HuH-7.5 (cell line): ENCODE measurements at regions not wholly inside any gene's neighbourhood (a gene's known extent, or its start where the extent isn't known, plus 50 kb on each side); places are given as distances from the start of the nearest gene placed in this dataset.

Experiments
- DNase-seq: peaks from one replicate; pipeline ENCODE4 v3.0.0; 2011; ENCODE audit warnings: low spot score

GRCh38 chr4:63505714-63506460 is 903.4 kb downstream of the TECRL start:
- DNase-seq: no peak

GRCh38 chr4:63493265-63493664 is 916.0 kb downstream of the TECRL start:
- DNase-seq: no peak

DNA sequence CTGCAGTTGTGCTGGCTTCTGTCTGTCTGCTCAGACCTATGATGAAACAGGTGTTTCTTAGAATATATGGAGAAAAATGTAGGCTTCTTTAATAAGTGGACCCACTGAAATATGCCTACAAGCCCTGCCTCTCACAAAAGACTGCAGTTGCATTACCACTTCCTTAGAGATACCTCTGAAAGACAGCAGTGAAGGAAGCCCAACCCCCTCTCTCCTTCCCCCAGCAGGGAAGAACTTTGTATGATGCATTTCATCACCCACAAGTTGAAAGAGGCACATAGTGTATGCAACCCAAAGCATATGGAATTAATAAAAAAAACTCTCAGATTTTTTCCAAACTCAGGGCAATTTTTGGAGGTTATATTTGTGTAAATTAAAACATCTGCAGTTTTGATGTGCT is 916.7 kb downstream of the TECRL start:
- no peak for DNase-seq

DNA sequence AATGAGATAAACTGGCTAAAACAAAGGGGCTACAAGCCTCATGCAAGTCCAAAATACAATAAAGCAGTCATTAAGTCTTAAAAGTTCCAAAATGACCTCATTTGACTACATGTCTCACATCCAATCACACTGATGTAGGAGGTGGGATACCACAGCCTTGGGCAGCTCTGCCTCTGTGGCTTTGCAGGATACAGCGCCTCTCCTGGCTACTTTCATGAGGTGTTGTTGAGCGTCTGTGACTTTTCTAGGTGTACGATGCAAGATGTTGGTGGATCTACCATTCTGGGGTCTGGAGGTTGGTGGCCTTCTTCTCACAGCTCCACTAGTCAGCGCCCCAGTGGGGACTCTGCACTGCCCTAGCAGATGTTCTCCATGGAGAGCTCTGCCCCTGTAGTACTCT is 944.9 kb downstream of the TECRL start:
- no peak for DNase-seq

- DNase-seq: no peak
Observed at GRCh38 chr4:63460075-63460474, 949.2 kb downstream of the TECRL start.

DNA sequence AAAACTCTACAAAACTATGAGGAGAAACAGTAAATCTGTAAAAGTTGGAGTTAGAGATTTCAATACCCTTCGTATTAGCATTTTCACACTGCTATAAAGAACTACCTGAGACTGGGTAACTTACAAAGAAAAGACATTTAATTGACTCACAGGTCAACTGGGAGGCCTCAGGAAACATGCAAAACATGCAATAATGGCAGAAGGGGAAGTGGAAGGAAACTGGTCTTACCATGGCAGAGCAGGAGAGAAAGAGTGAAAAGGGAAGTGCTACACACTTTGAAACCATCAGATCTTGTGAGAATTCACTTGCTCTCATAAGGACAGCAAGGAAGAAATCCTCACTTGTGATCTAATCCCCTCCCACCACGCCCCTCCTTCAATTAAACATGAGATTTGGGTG is 949.9 kb downstream of the TECRL start:
- DNase-seq: no peak

- DNase-seq: no peak
Observed at GRCh38 chr4:63458010-63458409, 951.2 kb downstream of the TECRL start.

GRCh38 chr4:63440236-63440635 is 969.0 kb downstream of the TECRL start:
- DNase-seq: no peak

GRCh38 chr4:63430105-63430504 is 979.1 kb downstream of the TECRL start:
- no peak for DNase-seq

DNA sequence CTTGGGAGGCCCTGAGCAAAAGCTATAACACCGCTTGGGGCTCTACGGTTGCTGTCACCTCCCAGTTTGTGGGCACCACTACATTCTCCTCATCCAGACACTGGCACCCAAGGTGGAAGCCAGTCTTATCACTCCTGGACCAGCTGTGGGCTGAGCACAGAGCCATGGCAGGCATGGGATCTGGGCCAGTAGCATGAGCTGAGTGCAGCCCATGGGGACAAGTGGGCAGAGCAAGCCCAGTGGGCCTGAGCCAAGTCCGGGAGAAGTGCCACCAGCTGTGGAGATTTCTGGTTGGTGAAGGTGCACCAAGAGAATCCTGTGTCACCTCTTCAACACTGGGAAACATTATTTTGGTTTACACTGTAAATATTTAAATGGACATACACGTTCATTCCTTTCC is 1013.0 kb downstream of the TECRL start:
- DNase-seq: no peak

- DNase-seq: no peak
Observed at GRCh38 chr4:63393544-63393943, 1015.7 kb downstream of the TECRL start.

- DNase-seq: no peak
Observed at GRCh38 chr4:63379750-63380522, 1029.3 kb downstream of the TECRL start.

GRCh38 chr4:63371001-63371400 is 1038.2 kb downstream of the TECRL start:
- DNase-seq: no peak

- no peak for DNase-seq
Observed at GRCh38 chr4:63361628-63362027, 1047.6 kb downstream of the TECRL start.

DNA sequence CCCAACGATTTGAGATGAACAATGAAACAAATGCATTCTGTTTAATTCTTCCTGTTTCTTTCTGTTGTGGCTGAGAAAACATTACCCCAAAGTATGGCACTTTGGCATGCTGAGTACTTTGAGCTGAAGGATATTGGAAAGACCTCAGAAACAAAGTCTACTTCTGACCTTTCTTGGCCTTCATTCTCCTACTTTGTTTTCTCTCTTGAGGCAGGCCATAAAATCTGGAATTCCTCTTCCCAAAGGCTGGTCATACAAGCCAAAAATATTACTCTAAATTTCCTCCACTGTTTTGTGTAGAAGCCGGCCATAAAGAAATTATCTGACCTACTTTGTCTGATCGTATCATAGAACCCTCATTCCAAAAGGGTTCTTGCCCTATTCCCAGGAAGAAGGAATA is 1048.2 kb downstream of the TECRL start:
- no peak for DNase-seq

- DNase-seq: no peak
Observed at GRCh38 chr4:63349674-63350025, 1059.6 kb downstream of the TECRL start.

DNA sequence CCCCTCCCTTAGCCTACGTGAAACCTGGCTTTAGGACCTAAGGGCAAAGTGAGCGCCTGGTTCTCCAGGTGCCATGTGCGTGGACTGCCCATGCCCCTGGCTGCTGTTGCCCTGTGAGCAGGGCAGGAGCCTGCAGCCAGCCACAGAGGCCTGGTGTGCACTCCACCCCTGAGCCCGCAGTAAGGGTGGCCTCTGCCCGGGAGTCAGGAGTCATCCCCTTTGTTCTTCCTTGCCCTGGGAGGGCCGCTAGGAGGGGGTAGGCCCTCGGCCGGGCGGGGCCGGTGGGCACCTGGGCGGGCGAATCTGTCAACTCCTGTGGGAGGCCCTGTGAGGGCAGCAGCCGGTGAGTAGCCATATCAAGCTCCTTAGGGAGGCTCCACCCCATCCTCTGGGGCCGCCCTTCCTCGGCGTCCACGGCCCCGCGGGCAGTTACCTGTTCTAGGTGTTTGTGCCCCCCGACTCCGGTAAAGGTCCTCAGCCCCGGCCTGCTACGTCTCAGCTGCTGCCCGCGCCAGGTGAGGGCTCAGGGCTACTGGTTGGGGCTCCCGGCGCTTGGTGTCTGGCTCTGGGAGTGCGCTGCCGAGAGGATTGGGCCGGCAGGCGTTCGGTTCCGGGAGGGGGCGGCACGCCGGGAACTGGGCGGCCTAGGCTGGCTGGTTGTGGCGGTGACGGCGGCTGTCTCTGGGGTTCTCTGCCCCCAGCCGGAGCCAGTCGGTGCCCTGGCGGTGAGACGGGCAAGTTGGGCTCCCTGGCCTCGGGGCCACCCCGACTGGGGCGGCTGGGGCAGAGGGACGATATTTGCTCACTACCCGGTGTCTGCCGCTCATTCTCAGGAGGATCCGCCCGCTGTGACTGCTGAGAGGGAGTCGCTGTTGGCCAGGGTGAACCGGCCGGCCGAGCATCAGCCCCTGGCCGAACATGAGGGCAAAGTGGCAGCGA is 1060.2 kb downstream of the TECRL start:
- DNase-seq: no peak

- no peak for DNase-seq
Observed at GRCh38 chr4:63325140-63325539, 1084.1 kb downstream of the TECRL start.

GRCh38 chr4:63316633-63317032 is 1092.6 kb downstream of the TECRL start:
- no peak for DNase-seq

DNA sequence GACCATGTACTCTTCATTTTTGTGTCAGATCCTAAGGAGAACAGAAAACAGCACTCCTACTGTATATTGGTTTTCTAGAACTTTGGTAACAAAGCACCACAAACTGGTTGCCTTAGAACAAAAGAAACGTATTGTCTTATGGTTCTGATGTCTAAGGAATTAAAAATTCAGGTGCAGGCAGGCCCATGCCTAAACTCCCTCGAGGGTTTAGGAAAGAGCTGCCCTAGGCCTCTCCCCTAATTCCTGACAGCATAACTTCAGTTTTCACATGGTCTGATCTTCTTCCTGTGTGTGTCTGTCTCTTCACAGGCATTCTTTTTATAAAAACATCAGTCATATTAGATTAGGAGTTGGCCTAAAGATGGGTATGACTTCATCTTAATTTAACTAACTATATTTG is 1093.6 kb downstream of the TECRL start:
- DNase-seq: no peak

GRCh38 chr4:63308697-63309096 is 1100.6 kb downstream of the TECRL start:
- DNase-seq: no peak

- DNase-seq: no peak
Observed at GRCh38 chr4:63302792-63303191, 1106.5 kb downstream of the TECRL start.

GRCh38 chr4:63302078-63302477 is 1107.2 kb downstream of the TECRL start:
- DNase-seq: no peak
